HCT116 (cell line): ENCODE measurements at regions not wholly inside any gene's neighbourhood (a gene's known extent, or its start where the extent isn't known, plus 50 kb on each side); places are given as distances from the start of the nearest gene placed in this dataset.

ENCODE experiments used
- ATAC-seq: fragments of 200-7000 bp; cut with Tn5 transposase; 2 replicates; pipeline ENCODE4 v1.9.1; 2020; ENCODE audit warnings: mild to moderate bottlenecking, moderate library complexity
- BruUV-seq: library from RNA; stranded (reverse); fragments of 400-500 nt; replicated peaks from 2 replicates; lab custom pipeline; 2021; lab: Mats Ljungman, UMichigan
- CTCF ChIA-PET: fragments of 300-600 bp; sonication (Branson Sonifier 250); formaldehyde crosslinking; loops from one replicate; lab custom pipeline; 2021; ENCODE audit warnings: antibody characterized with exemption; lab: Charles Lee
- POLR2A ChIA-PET: fragments of 300-600, 350-600 bp; sonication (Branson Sonifier 250); formaldehyde crosslinking; loops from one replicate; lab custom pipeline; 2021; ENCODE audit warnings: antibody characterized with exemption; lab: Charles Lee
- RAD21 ChIA-PET, 2 experiments: fragments of 300-600 bp; sonication (Branson Sonifier 250); formaldehyde crosslinking; loops; one replicate each; lab custom pipeline; 2023; ENCODE audit warnings: low total read pairs in 2 of 2; ENCODE audit not compliant: uncharacterized antibody in 2 of 2, unreplicated experiment in 2 of 2, low non-redundant PET in 1 of 2; lab: Charles Lee
- DNase-seq: peaks from one replicate; pipeline ENCODE4 v3.0.0-alpha.2; 2010; ENCODE audit warnings: low read depth, low spot score
- H2AFZ ChIP-seq: fragments of 200-600 bp; shearing (Covaris generic), sonication (generic); 2 replicates; pipeline ENCODE4 v1.6.1; 2017; ENCODE audit warnings: low read depth, mixed run types, mixed read lengths, antibody characterized with exemption, low read length; ENCODE audit not compliant: poor library complexity, severe bottlenecking
- H3K27ac ChIP-seq: 2 replicates; pipeline ENCODE4 v1.5.1; 2012; ENCODE audit warnings: low read depth, low read length
- H3K27me3 ChIP-seq: fragments of 200-600 bp; sonication (generic); 2 replicates; pipeline ENCODE4 v1.6.1; 2016; ENCODE audit warnings: mixed run types, low read length, mixed read lengths; ENCODE audit not compliant: insufficient read depth
- H3K36me3 ChIP-seq, 2 experiments: fragments of 200-500 bp in 1 of 2; fragments of 200-600 bp in 1 of 2; sonication (Bioruptor generic) in 1 of 2; sonication (generic) in 1 of 2; 2 replicates each; pipeline versions ENCODE4 v1.5.1 to v1.6.1; 2014 to 2016; ENCODE audit warnings: low read length in 2 of 2, inconsistent platforms in 1 of 2, mixed read lengths in 1 of 2, mixed run types in 1 of 2; ENCODE audit not compliant: insufficient read depth in 2 of 2, control insufficient read depth in 1 of 2
- H3K4me1 ChIP-seq, 2 experiments: fragments of 200-600 bp in 1 of 2; sonication (generic) in 1 of 2; 2 replicates each; pipeline versions ENCODE4 v1.5.1 to v1.6.1; 2012 to 2017; ENCODE audit warnings: low read length in 2 of 2, inconsistent platforms in 1 of 2, mild to moderate bottlenecking in 1 of 2, mixed read lengths in 1 of 2, mixed run types in 1 of 2, moderate library complexity in 1 of 2; ENCODE audit not compliant: insufficient read depth in 2 of 2, control insufficient read depth in 1 of 2
- H3K4me2 ChIP-seq: fragments of 200-600 bp; sonication (generic); 2 replicates; pipeline ENCODE4 v1.6.1; 2017; ENCODE audit warnings: mixed run types, low read length, mixed read lengths
- H3K4me3 ChIP-seq, 2 experiments: fragments of 200-600 bp in 1 of 2; sonication (generic) in 1 of 2; replicated peaks in 1 of 2; 2 replicates each; pipeline ENCODE4 v1.5.1; 2011 to 2016; ENCODE audit warnings: low read length in 2 of 2, control low read depth in 1 of 2, low read depth in 1 of 2, mild to moderate bottlenecking in 1 of 2, mixed read lengths in 1 of 2, mixed run types in 1 of 2
- H3K79me2 ChIP-seq: fragments of 200-600 bp; sonication (generic); 2 replicates; pipeline ENCODE4 v1.6.1; 2017; ENCODE audit warnings: mild to moderate bottlenecking, mixed run types, low read length, moderate library complexity, mixed read lengths; ENCODE audit not compliant: insufficient read depth
- H3K9ac ChIP-seq: fragments of 200-600 bp; sonication (generic); 2 replicates; pipeline ENCODE4 v1.6.1; 2016; ENCODE audit warnings: low read length, mixed read lengths
- H3K9me2 ChIP-seq: fragments of 200-600 bp; sonication (generic), shearing (Covaris generic); 2 replicates; pipeline ENCODE4 v1.6.1; 2017; ENCODE audit warnings: mixed run types, mild to moderate bottlenecking, moderate library complexity; ENCODE audit not compliant: insufficient read depth
- H3K9me3 ChIP-seq, 2 experiments: fragments of 200-500 bp in 1 of 2; fragments of 200-600 bp in 1 of 2; sonication (Bioruptor generic) in 1 of 2; sonication (generic) in 1 of 2; 2 replicates each; pipeline ENCODE4 v1.6.1; 2014 to 2017; ENCODE audit warnings: low read length in 2 of 2, mixed read lengths in 2 of 2, inconsistent platforms in 1 of 2, low read depth in 1 of 2, mild to moderate bottlenecking in 1 of 2, mixed run types in 1 of 2, moderate library complexity in 1 of 2; ENCODE audit not compliant: control insufficient read depth in 1 of 2, insufficient read depth in 1 of 2
- H4K20me1 ChIP-seq: fragments of 200-600 bp; sonication (generic), shearing (Covaris generic); 2 replicates; pipeline ENCODE4 v1.6.1; 2017; ENCODE audit warnings: mixed run types, mild to moderate bottlenecking, moderate library complexity; ENCODE audit not compliant: insufficient read depth
- CBX3 ChIP-seq: IDR thresholded peaks from 2 replicates; pipeline ENCODE4 v1.6.1; 2012; ENCODE audit warnings: low read depth
- ELF1 ChIP-seq: IDR thresholded peaks from 2 replicates; pipeline ENCODE4 v1.6.1; 2012; ENCODE audit warnings: low read depth, borderline replicate concordance
- RAD21 ChIP-seq: IDR thresholded peaks from 2 replicates; pipeline ENCODE4 v1.6.1; 2012; ENCODE audit warnings: low read depth, mild to moderate bottlenecking
- SIN3A ChIP-seq: IDR thresholded peaks from 2 replicates; pipeline ENCODE4 v1.6.1; 2012; ENCODE audit warnings: low read depth
- SRF ChIP-seq: IDR thresholded peaks from 2 replicates; pipeline ENCODE4 v1.6.1; 2012; ENCODE audit warnings: low read depth
- intact Hi-C: fragments of 100-400 bp; cut with micrococcal nuclease; formaldehyde crosslinking; loops from 2 replicates; pipeline ENCODE4 v1.10.0; 2022
- TF ChIP-seq, protein P1 (sequence below): IDR thresholded peaks from 2 replicates; pipeline ENCODE4 v1.6.1; 2011; ENCODE audit warnings: mild to moderate bottlenecking, low read length, moderate library complexity; ENCODE audit not compliant: insufficient replicate concordance; ENCODE audit errors: extremely low read depth
- TF ChIP-seq, protein P2 (sequence below): IDR thresholded peaks from 2 replicates; pipeline ENCODE4 v1.6.1; 2012; ENCODE audit warnings: low read depth

DNA sequence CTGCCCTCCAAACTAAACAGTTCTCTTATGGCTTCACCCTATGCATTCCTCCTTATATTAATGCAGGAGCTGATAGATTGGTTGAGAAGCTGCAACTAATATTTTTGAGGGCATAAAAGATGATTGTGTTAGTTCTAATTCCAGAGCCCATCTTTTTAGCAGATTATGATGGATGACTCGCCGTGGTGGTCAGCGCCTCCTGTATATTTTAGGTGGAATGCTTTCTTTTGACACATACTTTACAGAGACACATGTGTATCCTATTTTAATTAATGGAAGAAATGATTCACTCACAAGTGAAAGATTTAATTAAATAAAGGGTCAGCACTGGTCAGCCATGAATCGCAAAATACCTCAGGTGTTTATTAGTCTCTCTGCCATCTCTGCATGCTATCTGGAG, 120.7 kb downstream of the TM2D1 start:
- ChIA-PET POLR2A (no interaction called here), CTCF (interaction anchor here (0.9 kb wide), 1 partner anchor 16 kb away, joined by 3 read pairs; no protein-coding TSS in a partner anchor), RAD21 (no interaction called here)
- intact Hi-C loops, result no loop called here
- TF ChIP-seq SRF (no peak), CBX3 (no peak), SIN3A (no peak), ELF1 (no peak), RAD21 (no peak)
- TF ChIP-seq, protein P1, sequence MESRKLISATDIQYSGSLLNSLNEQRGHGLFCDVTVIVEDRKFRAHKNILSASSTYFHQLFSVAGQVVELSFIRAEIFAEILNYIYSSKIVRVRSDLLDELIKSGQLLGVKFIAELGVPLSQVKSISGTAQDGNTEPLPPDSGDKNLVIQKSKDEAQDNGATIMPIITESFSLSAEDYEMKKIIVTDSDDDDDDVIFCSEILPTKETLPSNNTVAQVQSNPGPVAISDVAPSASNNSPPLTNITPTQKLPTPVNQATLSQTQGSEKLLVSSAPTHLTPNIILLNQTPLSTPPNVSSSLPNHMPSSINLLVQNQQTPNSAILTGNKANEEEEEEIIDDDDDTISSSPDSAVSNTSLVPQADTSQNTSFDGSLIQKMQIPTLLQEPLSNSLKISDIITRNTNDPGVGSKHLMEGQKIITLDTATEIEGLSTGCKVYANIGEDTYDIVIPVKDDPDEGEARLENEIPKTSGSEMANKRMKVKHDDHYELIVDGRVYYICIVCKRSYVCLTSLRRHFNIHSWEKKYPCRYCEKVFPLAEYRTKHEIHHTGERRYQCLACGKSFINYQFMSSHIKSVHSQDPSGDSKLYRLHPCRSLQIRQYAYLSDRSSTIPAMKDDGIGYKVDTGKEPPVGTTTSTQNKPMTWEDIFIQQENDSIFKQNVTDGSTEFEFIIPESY, result no peak
- TF ChIP-seq, protein P2, sequence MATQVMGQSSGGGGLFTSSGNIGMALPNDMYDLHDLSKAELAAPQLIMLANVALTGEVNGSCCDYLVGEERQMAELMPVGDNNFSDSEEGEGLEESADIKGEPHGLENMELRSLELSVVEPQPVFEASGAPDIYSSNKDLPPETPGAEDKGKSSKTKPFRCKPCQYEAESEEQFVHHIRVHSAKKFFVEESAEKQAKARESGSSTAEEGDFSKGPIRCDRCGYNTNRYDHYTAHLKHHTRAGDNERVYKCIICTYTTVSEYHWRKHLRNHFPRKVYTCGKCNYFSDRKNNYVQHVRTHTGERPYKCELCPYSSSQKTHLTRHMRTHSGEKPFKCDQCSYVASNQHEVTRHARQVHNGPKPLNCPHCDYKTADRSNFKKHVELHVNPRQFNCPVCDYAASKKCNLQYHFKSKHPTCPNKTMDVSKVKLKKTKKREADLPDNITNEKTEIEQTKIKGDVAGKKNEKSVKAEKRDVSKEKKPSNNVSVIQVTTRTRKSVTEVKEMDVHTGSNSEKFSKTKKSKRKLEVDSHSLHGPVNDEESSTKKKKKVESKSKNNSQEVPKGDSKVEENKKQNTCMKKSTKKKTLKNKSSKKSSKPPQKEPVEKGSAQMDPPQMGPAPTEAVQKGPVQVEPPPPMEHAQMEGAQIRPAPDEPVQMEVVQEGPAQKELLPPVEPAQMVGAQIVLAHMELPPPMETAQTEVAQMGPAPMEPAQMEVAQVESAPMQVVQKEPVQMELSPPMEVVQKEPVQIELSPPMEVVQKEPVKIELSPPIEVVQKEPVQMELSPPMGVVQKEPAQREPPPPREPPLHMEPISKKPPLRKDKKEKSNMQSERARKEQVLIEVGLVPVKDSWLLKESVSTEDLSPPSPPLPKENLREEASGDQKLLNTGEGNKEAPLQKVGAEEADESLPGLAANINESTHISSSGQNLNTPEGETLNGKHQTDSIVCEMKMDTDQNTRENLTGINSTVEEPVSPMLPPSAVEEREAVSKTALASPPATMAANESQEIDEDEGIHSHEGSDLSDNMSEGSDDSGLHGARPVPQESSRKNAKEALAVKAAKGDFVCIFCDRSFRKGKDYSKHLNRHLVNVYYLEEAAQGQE, result no peak
- ATAC-seq (no peak), DNase-seq (no peak)
- Histone ChIP-seq H3K9me2 (no peaks in the 10 kb centered on the region), H3K79me2 (no peaks in the 10 kb centered on the region), H2AFZ (no peak overlapping the region), H3K9me3 (no peaks in the 10 kb centered on the region), H4K20me1 (no peaks in the 10 kb centered on the region), H3K4me2 (no peak overlapping the region), H3K36me3 (no peaks in the 10 kb centered on the region), H3K4me3 (no peak overlapping the region), H3K27ac (no peak overlapping the region), H3K4me1 (peaks cover 0 to 10% of the 10 kb centered on the region in 2 experiments; a peak in 1 of 4 replicates), H3K27me3 (no peaks in the 10 kb centered on the region), H3K9ac (no peak overlapping the region)
- BruUV-seq, result no TSS peak
